ENCODE measurements at regions not wholly inside any gene's neighbourhood (a gene's known extent, or its start where the extent isn't known, plus 50 kb on each side); places are given as distances from the start of the nearest gene placed in this dataset.
"Not testable (repeated sequence)": the region's sequence is repeated elsewhere in the genome, so short reads cannot be mapped to it uniquely, and the experiment has no call there.

GRCh38 chr11:79503028-79503427, 62.2 kb upstream of the TENM4 start:
- no peak overlapping the region for H3K27ac ChIP-seq (ENCODE audit: low read length)
- H3K36me3 ChIP-seq (ENCODE audit: control insufficient read depth, low read depth, low read length), result no peaks in the 10 kb centered on the region
- H3K9me3 ChIP-seq (ENCODE audit: control insufficient read depth, low read depth, low read length), result no peaks in the 10 kb centered on the region
- no peak overlapping the region for H3K9ac ChIP-seq (ENCODE audit: low read length)
- H3K4me1 ChIP-seq (ENCODE audit: control insufficient read depth, low read depth, low read length), result no peaks in the 10 kb centered on the region
- H3K4me3 ChIP-seq (ENCODE audit: low read length), result no peak overlapping the region
- H3K27me3 ChIP-seq (ENCODE audit: control insufficient read depth, insufficient read depth, low read length), result no peaks in the 10 kb centered on the region

GRCh38 chr11:79501707-79502106, 60.9 kb upstream of the TENM4 start:
- Histone ChIP-seq H3K27ac (ENCODE audit: low read length) (no peak overlapping the region), H3K4me3 (ENCODE audit: low read length) (no peak overlapping the region), H3K27me3 (ENCODE audit: control insufficient read depth, insufficient read depth, low read length) (no peaks in the 10 kb centered on the region), H3K9me3 (ENCODE audit: control insufficient read depth, low read depth, low read length) (no peaks in the 10 kb centered on the region), H3K36me3 (ENCODE audit: control insufficient read depth, low read depth, low read length) (no peaks in the 10 kb centered on the region), H3K9ac (ENCODE audit: low read length) (no peak overlapping the region), H3K4me1 (ENCODE audit: control insufficient read depth, low read depth, low read length) (no peaks in the 10 kb centered on the region)

GRCh38 chr11:79499929-79500328, 59.1 kb upstream of the TENM4 start:
- not testable (repeated sequence) for H3K4me1 ChIP-seq (ENCODE audit: control insufficient read depth, low read depth, low read length); H3K4me3 ChIP-seq (ENCODE audit: low read length); H3K9ac ChIP-seq (ENCODE audit: low read length); H3K36me3 ChIP-seq (ENCODE audit: control insufficient read depth, low read depth, low read length); H3K9me3 ChIP-seq (ENCODE audit: control insufficient read depth, low read depth, low read length); H3K27ac ChIP-seq (ENCODE audit: low read length); H3K27me3 ChIP-seq (ENCODE audit: control insufficient read depth, insufficient read depth, low read length)

GRCh38 chr11:79498667-79499066, 57.8 kb upstream of the TENM4 start:
- no peaks in the 10 kb centered on the region for H3K27me3 ChIP-seq (ENCODE audit: control insufficient read depth, insufficient read depth, low read length)
- no peak overlapping the region for H3K9ac ChIP-seq (ENCODE audit: low read length)
- no peak overlapping the region for H3K27ac ChIP-seq (ENCODE audit: low read length)
- H3K4me1 ChIP-seq (ENCODE audit: control insufficient read depth, low read depth, low read length), result no peaks in the 10 kb centered on the region
- H3K9me3 ChIP-seq (ENCODE audit: control insufficient read depth, low read depth, low read length), result no peaks in the 10 kb centered on the region
- H3K4me3 ChIP-seq (ENCODE audit: low read length), result no peak overlapping the region
- no peaks in the 10 kb centered on the region for H3K36me3 ChIP-seq (ENCODE audit: control insufficient read depth, low read depth, low read length)

- Histone ChIP-seq H3K4me1 (ENCODE audit: control insufficient read depth, low read depth, low read length) (no peaks in the 10 kb centered on the region), H3K4me3 (ENCODE audit: low read length) (no peak overlapping the region), H3K27me3 (ENCODE audit: control insufficient read depth, insufficient read depth, low read length) (no peaks in the 10 kb centered on the region), H3K36me3 (ENCODE audit: control insufficient read depth, low read depth, low read length) (no peaks in the 10 kb centered on the region), H3K9me3 (ENCODE audit: control insufficient read depth, low read depth, low read length) (no peaks in the 10 kb centered on the region), H3K27ac (ENCODE audit: low read length) (no peak overlapping the region), H3K9ac (ENCODE audit: low read length) (no peak overlapping the region)
Observed at GRCh38 chr11:79493555-79494171, 52.8 kb upstream of the TENM4 start.

- no peak overlapping the region for H3K27ac ChIP-seq (ENCODE audit: low read length)
- H3K27me3 ChIP-seq (ENCODE audit: control insufficient read depth, insufficient read depth, low read length), result peaks cover under 1% of the 10 kb centered on the region
- H3K9me3 ChIP-seq (ENCODE audit: control insufficient read depth, low read depth, low read length), result no peaks in the 10 kb centered on the region
- H3K9ac ChIP-seq (ENCODE audit: low read length), result no peak overlapping the region
- no peak overlapping the region for H3K4me3 ChIP-seq (ENCODE audit: low read length)
- H3K4me1 ChIP-seq (ENCODE audit: control insufficient read depth, low read depth, low read length), result peaks cover under 1% of the 10 kb centered on the region
- H3K36me3 ChIP-seq (ENCODE audit: control insufficient read depth, low read depth, low read length), result no peaks in the 10 kb centered on the region
Observed at GRCh38 chr11:79492008-79492407, 51.2 kb upstream of the TENM4 start.
